BJ (cell line): ENCODE measurements at regions not wholly inside any gene's neighbourhood (a gene's known extent, or its start where the extent isn't known, plus 50 kb on each side); places are given as distances from the start of the nearest gene placed in this dataset.

Experiments
- CTCF ChIA-PET: fragments of 350-600 bp; formaldehyde crosslinking; extraction: SDS; loops from one replicate; lab custom pipeline; 2021; ENCODE audit warnings: antibody characterized with exemption, inconsistent platforms; lab: Yijun Ruan, JAX
- POLR2A ChIA-PET: fragments of 300-600 bp; sonication (Branson Sonifier 250); formaldehyde crosslinking; extraction: SDS; loops from one replicate; lab custom pipeline; 2021; ENCODE audit warnings: antibody characterized with exemption; lab: Charles Lee
- DNase-seq: peaks from one replicate; pipeline ENCODE4 v3.0.0-alpha.2; 2011; ENCODE audit warnings: low read depth
- H3K27me3 ChIP-seq: 2 replicates; pipeline ENCODE4 v1.6.0; 2011; ENCODE audit warnings: low read length; ENCODE audit not compliant: control insufficient read depth, insufficient read depth
- H3K36me3 ChIP-seq: 2 replicates; pipeline ENCODE4 v1.5.1; 2011; ENCODE audit warnings: low read length; ENCODE audit not compliant: control insufficient read depth, insufficient read depth
- H3K4me3 ChIP-seq: 2 replicates; pipeline ENCODE4 v1.5.1; 2011; ENCODE audit warnings: low read depth, mild to moderate bottlenecking, control low read depth, low read length
- CTCF ChIP-seq: IDR thresholded peaks from 2 replicates; pipeline ENCODE4 v1.5.1; 2011; ENCODE audit warnings: low read depth, mild to moderate bottlenecking, control low read depth, inconsistent platforms, low read length, moderate library complexity; ENCODE audit not compliant: insufficient read depth

GRCh38 chr7:95694334-95694733 is 78.0 kb upstream of the DYNC1I1 start:
- H3K4me3 ChIP-seq: no peak overlapping the region
- POLR2A ChIA-PET: no interaction called here

GRCh38 chr7:95693551-95694333 is 78.6 kb upstream of the DYNC1I1 start:
- no peak overlapping the region for H3K4me3 ChIP-seq
- no peak for DNase-seq
- ChIA-PET POLR2A (no interaction called here), CTCF (interaction anchor here (10.4 to 10.5 kb wide), 2 partner anchors 155 to 181 kb away, joined by 274 to 591 read pairs; no protein-coding TSS in a partner anchor)
- no peak for TF ChIP-seq CTCF
- no peaks in the 10 kb centered on the region for H3K36me3 ChIP-seq
- no peaks in the 10 kb centered on the region for H3K27me3 ChIP-seq

More at GRCh38 chr7:95694334-95694733, 78.0 kb upstream of the DYNC1I1 start:
- Histone ChIP-seq H3K36me3 (no peaks in the 10 kb centered on the region), H3K27me3 (no peaks in the 10 kb centered on the region)
- no peak for DNase-seq
- CTCF ChIA-PET: interaction anchor here (10.4 to 10.5 kb wide), 2 partner anchors 156 to 182 kb away, joined by 274 to 591 read pairs; no protein-coding TSS in a partner anchor
- TF ChIP-seq CTCF: no peak

DNA sequence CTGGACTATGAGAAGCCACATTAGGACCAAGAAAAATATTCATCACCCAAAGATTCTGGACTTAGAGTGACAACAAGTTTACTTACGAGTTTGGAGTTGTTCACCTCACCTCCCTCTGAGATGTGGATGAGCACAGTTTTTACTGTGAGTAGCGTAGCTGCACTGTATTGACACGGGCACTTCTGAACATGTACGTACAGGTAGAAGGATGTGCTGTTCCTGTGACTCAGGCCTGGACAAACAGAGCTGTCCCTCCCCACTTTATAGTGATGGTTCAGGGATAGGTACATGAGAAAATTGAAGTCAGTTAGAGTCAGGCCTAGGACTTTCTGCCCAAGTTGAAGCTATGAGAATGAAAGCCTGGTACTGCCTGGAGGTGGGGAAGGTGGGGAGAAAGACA is 80.9 kb upstream of the DYNC1I1 start:
- Histone ChIP-seq H3K4me3 (no peak overlapping the region), H3K27me3 (peaks cover 2% of the 10 kb centered on the region; the same call in 1 of the 2 replicates), H3K36me3 (no peaks in the 10 kb centered on the region)
- no peak for TF ChIP-seq CTCF
- CTCF ChIA-PET: interaction anchor here (1.4 to 10.5 kb wide), 6 partner anchors 9 to 202 kb away, joined by 7 to 591 read pairs (median 14); no protein-coding TSS in a partner anchor
- DNase-seq: no peak
- POLR2A ChIA-PET: no interaction called here

DNA sequence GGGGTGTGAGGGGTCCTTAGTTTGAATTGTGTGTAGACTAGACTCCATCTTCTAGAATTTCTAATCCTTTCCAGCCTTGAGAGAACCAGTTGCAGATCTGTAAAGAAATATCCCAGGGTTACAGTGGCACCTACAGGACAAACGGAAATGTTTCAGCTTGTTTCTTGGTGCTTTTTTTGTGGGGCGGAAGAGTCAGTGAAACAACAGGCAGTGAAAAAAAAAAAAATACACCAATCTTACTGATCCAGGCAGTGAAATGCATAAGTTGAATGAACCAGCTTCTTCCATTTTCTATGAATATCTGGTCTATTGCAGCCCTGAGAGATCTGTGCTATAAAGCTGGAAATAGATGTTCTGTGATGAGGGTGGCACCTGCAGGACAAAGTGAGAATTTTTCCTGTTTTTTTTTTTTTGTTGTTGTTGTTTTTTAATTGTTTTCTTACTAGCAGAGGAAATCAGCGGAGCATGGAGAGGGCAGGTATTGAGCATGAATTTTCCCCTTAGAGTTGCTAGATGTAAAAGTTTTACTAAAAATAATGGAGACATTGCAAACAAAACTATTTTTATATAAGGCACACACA is 81.9 kb upstream of the DYNC1I1 start:
- POLR2A ChIA-PET: interaction anchor here (0.6 kb wide), 1 partner anchor 332 kb away, joined by 5 read pairs; no protein-coding TSS in a partner anchor
- CTCF ChIA-PET: interaction anchor here (0.7 to 10.5 kb wide), 16 partner anchors 8 to 1240 kb away, joined by 3 to 591 read pairs (median 6); no protein-coding TSS in a partner anchor
- TF ChIP-seq CTCF: peak; percentile 58

DNA sequence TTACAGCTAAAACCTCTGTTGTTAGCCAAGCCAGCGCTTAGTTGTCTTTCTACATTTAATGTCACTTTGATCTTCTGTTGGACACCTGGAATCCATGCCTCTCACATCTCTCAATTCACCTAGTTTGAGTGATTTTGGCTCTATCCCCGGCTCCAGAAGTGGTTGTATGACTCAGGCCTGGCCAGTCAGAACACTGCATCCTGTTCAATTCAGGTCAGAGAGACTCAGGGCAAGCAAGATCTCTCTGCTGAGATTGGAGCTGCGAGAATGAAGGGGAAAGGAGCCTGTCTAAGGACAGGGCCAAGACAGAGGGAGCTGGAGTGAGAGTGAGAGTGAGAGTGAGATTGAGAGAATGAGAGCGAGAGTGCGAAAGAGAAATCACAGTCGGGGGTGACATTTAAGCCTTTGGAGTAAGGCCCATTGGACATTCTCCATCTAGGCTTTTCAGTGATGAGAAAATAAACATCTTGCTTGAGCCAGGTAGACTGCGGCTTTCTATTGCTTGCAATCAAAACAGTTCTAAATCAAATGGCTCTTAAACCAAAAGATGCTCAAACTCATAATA is 83.3 kb upstream of the DYNC1I1 start:
- TF ChIP-seq CTCF: no peak
- no peaks in the 10 kb centered on the region for H3K36me3 ChIP-seq
- no peak for DNase-seq
- H3K4me3 ChIP-seq: no peak overlapping the region
- CTCF ChIA-PET: interaction anchor here (1.0 to 10.5 kb wide), 5 partner anchors 49 to 211 kb away, joined by 3 to 591 read pairs (median 3); no protein-coding TSS in a partner anchor
- H3K27me3 ChIP-seq: peaks cover 2% of the 10 kb centered on the region; the same call in 1 of the 2 replicates
- POLR2A ChIA-PET: no interaction called here

More for the DNA sequence above, 81.9 kb upstream of the DYNC1I1 start:
- no peaks in the 10 kb centered on the region for H3K36me3 ChIP-seq
- H3K27me3 ChIP-seq: peaks cover 2% of the 10 kb centered on the region; the same call in 1 of the 2 replicates
- DNase-seq: no peak
- no peak overlapping the region for H3K4me3 ChIP-seq
